IMR-90 (cell line): ENCODE measurements at regions not wholly inside any gene's neighbourhood (a gene's known extent, or its start where the extent isn't known, plus 50 kb on each side); places are given as distances from the start of the nearest gene placed in this dataset.

Experiments used
- ATAC-seq: fragments of 200-7000 bp; cut with Tn5 transposase; 2 replicates; pipeline ENCODE4 v1.9.1; 2020; ENCODE audit warnings: low read depth, mild to moderate bottlenecking, moderate library complexity
- BruUV-seq: library from RNA; stranded (reverse); fragments of 400-500 nt; replicated peaks from 2 replicates; lab custom pipeline; 2021; lab: Mats Ljungman, UMichigan
- CTCF ChIA-PET: fragments of 300-600 bp; formaldehyde crosslinking; extraction: SDS; loops from one replicate; lab custom pipeline; 2021; ENCODE audit warnings: antibody characterized with exemption; lab: Yijun Ruan, JAX
- POLR2A ChIA-PET: fragments of 300-600 bp; sonication (Branson Sonifier 250); formaldehyde crosslinking; loops from one replicate; lab custom pipeline; 2022; ENCODE audit warnings: antibody characterized with exemption; ENCODE audit not compliant: unreplicated experiment; lab: Charles Lee
- DNase-seq: peaks from one replicate; pipeline ENCODE4 v3.0.0; 2013
- H2AFZ ChIP-seq: replicated peaks from 2 replicates; pipeline ENCODE3; 2013; ENCODE audit warnings: low read length, mild to moderate bottlenecking; ENCODE audit not compliant: poor library complexity
- H2AK5ac ChIP-seq: 2 replicates; pipeline ENCODE4 v1.6.1; 2013; ENCODE audit warnings: low read depth, low read length, inconsistent platforms
- H2AK9ac ChIP-seq: replicated peaks from 2 replicates; pipeline ENCODE3; 2013; ENCODE audit warnings: mild to moderate bottlenecking, low read depth, low read length, moderate library complexity; ENCODE audit not compliant: poor library complexity
- H2BK120ac ChIP-seq: 2 replicates; pipeline ENCODE4 v1.6.1; 2013; ENCODE audit warnings: low read depth, low read length, inconsistent platforms
- H2BK15ac ChIP-seq: 3 replicates; pipeline ENCODE4 v1.6.1; 2013; ENCODE audit warnings: low read depth, low read length, inconsistent platforms
- H2BK20ac ChIP-seq: 2 replicates; pipeline ENCODE4 v1.6.1; 2013; ENCODE audit warnings: low read depth, mild to moderate bottlenecking, inconsistent platforms, low read length, moderate library complexity
- H2BK5ac ChIP-seq: 2 replicates; pipeline ENCODE4 v1.6.1; 2013; ENCODE audit warnings: mild to moderate bottlenecking, low read depth, low read length, inconsistent platforms; ENCODE audit not compliant: poor library complexity, severe bottlenecking
- H3K14ac ChIP-seq: replicated peaks from 2 replicates; pipeline ENCODE4 v1.6.1; 2013; ENCODE audit warnings: low read depth, low read length, inconsistent platforms
- H3K18ac ChIP-seq: 2 replicates; pipeline ENCODE4 v1.6.1; 2013; ENCODE audit warnings: low read depth, low read length, control low read depth
- H3K23ac ChIP-seq: 2 replicates; pipeline ENCODE4 v1.6.1; 2013; ENCODE audit warnings: low read depth, low read length, inconsistent platforms
- H3K27ac ChIP-seq: 2 replicates; pipeline ENCODE4 v1.5.1; 2013; ENCODE audit warnings: mild to moderate bottlenecking, control low read depth, low read length; ENCODE audit not compliant: insufficient read depth
- H3K27me3 ChIP-seq: 2 replicates; pipeline ENCODE4 v1.6.1; 2013; ENCODE audit warnings: low read length; ENCODE audit not compliant: control insufficient read depth, insufficient read depth
- H3K36me3 ChIP-seq: 2 replicates; pipeline ENCODE4 v1.6.1; 2013; ENCODE audit warnings: low read length, mixed read lengths; ENCODE audit not compliant: control insufficient read depth, insufficient read depth
- H3K4ac ChIP-seq: 2 replicates; pipeline ENCODE4 v1.6.1; 2013; ENCODE audit warnings: low read depth, low read length, inconsistent platforms
- H3K4me1 ChIP-seq: 2 replicates; pipeline ENCODE4 v1.6.1; 2013; ENCODE audit warnings: low read length, mixed read lengths; ENCODE audit not compliant: control insufficient read depth, insufficient read depth
- H3K4me2 ChIP-seq: 2 replicates; pipeline ENCODE4 v1.6.1; 2013; ENCODE audit warnings: low read depth, mild to moderate bottlenecking, control low read depth, low read length, moderate library complexity
- H3K4me3 ChIP-seq: 2 replicates; pipeline ENCODE4 v1.5.1; 2013; ENCODE audit warnings: low read depth, mild to moderate bottlenecking, control low read depth, low read length, moderate library complexity; ENCODE audit not compliant: insufficient read depth
- H3K56ac ChIP-seq: 2 replicates; pipeline ENCODE4 v1.6.1; 2013; ENCODE audit warnings: low read length, inconsistent platforms; ENCODE audit not compliant: insufficient read depth; ENCODE audit errors: extremely low read depth
- H3K79me1 ChIP-seq, 2 experiments: 2 replicates each; pipeline ENCODE4 v1.6.1; 2013; ENCODE audit warnings: low read length in 2 of 2, inconsistent platforms in 1 of 2, low read depth in 1 of 2
- H3K9ac ChIP-seq: 2 replicates; pipeline ENCODE4 v1.6.1; 2013; ENCODE audit warnings: low read depth, low read length, control low read depth
- H3K9me1 ChIP-seq: 2 replicates; pipeline ENCODE4 v1.6.1; 2013; ENCODE audit warnings: low read length, inconsistent platforms; ENCODE audit not compliant: insufficient read depth
- H3K9me3 ChIP-seq: 2 replicates; pipeline ENCODE4 v1.6.1; 2013; ENCODE audit warnings: low read length; ENCODE audit not compliant: control insufficient read depth, insufficient read depth
- H4K20me1 ChIP-seq: 2 replicates; pipeline ENCODE4 v1.6.1; 2013; ENCODE audit warnings: low read length, inconsistent platforms; ENCODE audit not compliant: insufficient read depth
- H4K5ac ChIP-seq: 2 replicates; pipeline ENCODE4 v1.6.1; 2013; ENCODE audit warnings: mild to moderate bottlenecking, low read depth, low read length, control low read depth
- H4K8ac ChIP-seq, 2 experiments: 2 replicates each; pipeline ENCODE4 v1.6.1; 2013; ENCODE audit warnings: low read depth in 2 of 2, low read length in 2 of 2, control low read depth in 1 of 2, inconsistent platforms in 1 of 2
- H4K91ac ChIP-seq: 2 replicates; pipeline ENCODE4 v1.6.1; 2013; ENCODE audit warnings: low read depth, low read length, inconsistent platforms; ENCODE audit not compliant: insufficient read depth
- CEBPB ChIP-seq: IDR thresholded peaks from 2 replicates; pipeline ENCODE4 v1.6.1; 2012; ENCODE audit warnings: low read depth, low read length, improper control_type of control experiment
- CTCF ChIP-seq: conservative IDR thresholded peaks from 2 replicates; pipeline ENCODE4 v1.5.1; 2012; ENCODE audit warnings: mild to moderate bottlenecking, low read depth, low read length, improper control_type of control experiment
- ELK1 ChIP-seq: fragments of 150-350 bp; IDR thresholded peaks from 2 replicates; pipeline ENCODE4 v1.6.1; 2016; ENCODE audit warnings: low read depth, mild to moderate bottlenecking, low read length, moderate library complexity, borderline replicate concordance
- MAZ ChIP-seq: IDR thresholded peaks from 2 replicates; pipeline ENCODE4 v1.6.1; 2012; ENCODE audit warnings: low read depth, mild to moderate bottlenecking, low read length, improper control_type of control experiment, moderate library complexity, borderline replicate concordance
- NFE2L2 ChIP-seq: fragments of 150-350 bp; IDR thresholded peaks from 2 replicates; pipeline ENCODE4 v1.6.1; 2016; ENCODE audit warnings: low read depth, mild to moderate bottlenecking, low read length
- POLR2A ChIP-seq: IDR thresholded peaks from 2 replicates; pipeline ENCODE4 v1.6.1; 2012; ENCODE audit warnings: mild to moderate bottlenecking, low read depth, low read length
- WGBS, 2 experiments: methylation state at CpG; one replicate each; pipeline versions ENCODE4 v1.1.5 to v1.1.7; 2013; ENCODE audit warnings: missing lambda C conversion rate in 2 of 2; ENCODE audit not compliant: insufficient read length in 1 of 2; ENCODE audit errors: extremely low coverage in 2 of 2; 5-methylcytosine and 5-hydroxymethylcytosine counted together
- dilution Hi-C: fragments of 300-500 bp; cut with HindIII; formaldehyde crosslinking; loops from one replicate; pipeline ENCODE4 v1.14.3; 2018; ENCODE audit warnings: low sequenced_read_pairs; ENCODE audit not compliant: unreplicated experiment
- in situ Hi-C: fragments of 300-500 bp; cut with MboI; formaldehyde crosslinking; loops from 3 replicates; pipeline ENCODE4 v1.14.3; 2019; ENCODE audit warnings: low sequenced_read_pairs, inconsistent platforms, mixed read lengths
- intact Hi-C: fragments of 100-400 bp; cut with micrococcal nuclease; formaldehyde crosslinking; loops from 2 replicates; pipeline ENCODE4 v1.10.0; 2022

GRCh38 chr16:59707436-59708226 lies 973.5 kb upstream of the GOT2 start:
- H4K20me1 ChIP-seq: no peaks in the 10 kb centered on the region
- no peaks in the 10 kb centered on the region for H3K4me1 ChIP-seq
- no TSS peak for BruUV-seq
- H3K4ac ChIP-seq: no peak overlapping the region
- no peak overlapping the region for H3K4me2 ChIP-seq
- intact Hi-C loops (no loop called here), in situ Hi-C loops (no loop called here), dilution Hi-C loops (no loop called here)
- H3K36me3 ChIP-seq: no peaks in the 10 kb centered on the region
- ChIA-PET CTCF (interaction anchor here (0.6 kb wide), 1 partner anchor 10 kb away, joined by 3 read pairs; no protein-coding TSS in a partner anchor), POLR2A (no interaction called here)
- TF ChIP-seq CEBPB (no peak), ELK1 (no peak), MAZ (no peak), POLR2A (no peak), CTCF (no peak), NFE2L2 (no peak)
- no peak overlapping the region for H2BK120ac ChIP-seq
- H3K27ac ChIP-seq: no peak overlapping the region
- no peak overlapping the region for H2BK20ac ChIP-seq
- H2AK5ac ChIP-seq: no peak overlapping the region
- no peak overlapping the region for H4K5ac ChIP-seq
- H3K23ac ChIP-seq: no peak overlapping the region
- H3K18ac ChIP-seq: no peak overlapping the region
- H3K9me1 ChIP-seq: no peaks in the 10 kb centered on the region
- no peak for DNase-seq
- no peak overlapping the region for H3K14ac ChIP-seq
- no peak overlapping the region for H2BK15ac ChIP-seq
- ATAC-seq: no peak
- H4K8ac ChIP-seq: no peak overlapping the region
- no peaks in the 10 kb centered on the region for H3K79me1 ChIP-seq
- H3K9me3 ChIP-seq: no peaks in the 10 kb centered on the region
- no peak overlapping the region for H3K9ac ChIP-seq
- no peak overlapping the region for H3K4me3 ChIP-seq
- H2BK5ac ChIP-seq: no peak overlapping the region
- no peak overlapping the region for H2AK9ac ChIP-seq
- no CpG with 5 or more reads among the region's 8 CpGs for WGBS, 2 experiments
- H4K91ac ChIP-seq: no peak overlapping the region
- H3K27me3 ChIP-seq: no peaks in the 10 kb centered on the region
- H2AFZ ChIP-seq: no peak overlapping the region
- H3K56ac ChIP-seq: no peak overlapping the region
